Stimulated activated CD4-positive, alpha-beta T cell treated with anti-CD3 and anti-CD28 coated beads, Interleukin-1b, Interleukin-23, amount 100 ng/mL, for 48 hours (primary cell): ENCODE measurements at regions not wholly inside any gene's neighbourhood (a gene's known extent, or its start where the extent isn't known, plus 50 kb on each side); places are given as distances from the start of the nearest gene placed in this dataset.

ENCODE experiments used
- DNase-seq: peaks from one replicate; pipeline ENCODE4 v3.0.0-alpha.2; 2020

DNA sequence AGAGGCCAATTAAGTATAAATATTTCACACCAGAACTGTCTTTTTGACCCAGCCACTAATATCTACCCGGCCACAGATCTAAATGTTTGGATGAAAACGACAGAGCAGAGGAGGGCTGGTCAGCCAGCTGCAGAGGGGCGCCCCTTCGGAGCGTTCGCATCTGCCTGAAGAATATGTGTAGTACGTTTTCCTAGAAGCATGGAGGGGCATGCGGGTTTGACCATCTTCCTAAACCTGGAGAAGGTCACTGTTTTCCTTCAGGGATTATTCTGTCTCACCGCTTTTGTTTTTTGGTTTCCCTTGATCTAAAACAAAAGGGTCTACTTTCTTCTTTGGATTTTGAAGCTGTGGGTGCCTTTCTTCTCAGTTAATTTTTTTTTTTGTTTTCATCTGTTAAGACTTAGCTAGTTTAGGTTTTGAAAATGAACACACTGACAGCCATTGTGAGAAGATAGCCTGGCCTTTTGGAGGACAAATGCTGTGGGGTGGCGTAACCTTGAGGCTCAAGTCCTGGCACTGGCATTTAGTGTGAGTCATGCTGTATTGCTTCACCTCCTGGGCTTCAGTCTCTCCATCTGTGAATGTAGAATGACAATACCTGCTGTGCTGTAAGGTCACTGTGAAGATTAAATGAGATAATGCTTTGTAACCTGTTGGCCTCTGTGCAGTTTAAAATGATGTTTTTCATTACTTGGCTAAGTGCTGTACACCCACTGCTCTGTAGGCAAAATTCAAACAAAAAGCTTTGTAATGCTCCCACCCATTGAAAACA is 74.1 kb upstream of the IRF2BP2 start:
- no peak for DNase-seq

DNA sequence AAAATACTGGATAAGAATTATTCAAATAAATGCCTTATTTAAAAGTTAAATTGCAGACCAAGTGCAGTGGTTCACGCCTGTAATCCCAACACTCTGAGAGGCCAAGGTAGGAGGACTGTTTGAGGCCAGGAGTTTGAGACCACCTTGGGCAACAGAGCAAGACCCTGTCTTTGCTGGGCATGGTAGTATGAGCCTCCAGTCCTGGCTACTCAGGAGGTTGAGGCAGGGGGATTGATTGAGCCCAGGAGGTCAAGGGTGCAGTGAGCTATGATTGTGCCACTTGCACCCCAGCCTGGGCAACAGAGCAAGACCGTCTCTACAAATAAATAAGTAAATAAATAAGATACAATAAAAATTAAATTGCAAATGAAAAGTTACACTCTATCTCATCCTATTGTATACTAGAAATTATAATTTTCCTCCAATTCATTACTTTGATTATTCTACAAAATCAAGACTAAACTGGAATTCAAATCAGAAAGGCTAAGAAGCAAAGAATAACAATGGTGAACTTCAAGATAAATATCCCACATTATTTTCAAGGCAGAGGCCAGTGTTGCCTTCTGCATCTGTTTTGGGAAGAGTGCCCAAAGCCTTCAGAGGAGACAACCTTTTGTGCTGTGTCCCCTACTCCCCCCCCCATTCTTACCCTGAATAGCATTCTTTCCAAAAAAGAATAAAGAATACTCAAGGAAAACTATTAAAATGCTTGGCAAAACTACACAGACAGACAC is 73.3 kb upstream of the IRF2BP2 start:
- DNase-seq: no peak

DNA sequence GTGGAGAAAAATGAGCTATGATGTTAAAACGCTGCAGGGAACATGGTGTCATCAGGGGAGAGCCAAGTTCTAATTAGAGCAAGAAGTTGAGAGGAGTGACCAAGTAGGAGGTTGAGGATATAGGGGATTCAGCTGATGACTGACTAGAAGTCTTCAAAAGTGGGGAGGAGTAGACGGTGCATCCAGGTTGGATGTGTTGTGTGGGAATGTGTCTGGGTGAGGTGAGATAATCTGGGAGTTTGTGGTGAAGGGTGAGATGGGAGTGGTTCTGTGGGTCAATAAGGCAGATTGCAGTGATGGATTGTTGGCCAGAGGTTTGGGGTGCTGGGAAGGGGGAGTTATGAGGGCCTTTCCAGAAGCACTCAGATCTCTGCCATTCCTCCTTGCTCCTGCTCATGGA is 72.0 kb upstream of the IRF2BP2 start:
- no peak for DNase-seq

DNA sequence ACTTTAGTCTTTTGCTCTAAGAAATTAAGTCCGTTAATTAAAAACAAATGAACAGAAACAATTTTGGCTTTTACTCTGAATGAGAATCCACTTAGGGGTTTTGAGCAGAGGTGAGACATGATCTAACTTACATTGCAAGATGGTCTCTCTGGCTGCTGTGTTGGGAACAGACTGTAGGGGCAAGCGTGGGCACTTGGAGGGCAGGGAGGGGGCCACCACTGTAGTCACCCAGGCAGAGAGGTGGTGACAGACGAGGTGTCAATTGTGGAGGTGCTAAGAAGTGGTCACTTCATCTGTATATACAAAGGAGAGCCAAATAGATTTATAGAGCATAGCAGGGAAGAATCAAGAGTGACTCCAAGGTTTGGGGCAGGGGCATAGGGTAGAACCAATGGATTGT is 71.1 kb upstream of the IRF2BP2 start:
- DNase-seq: no peak

DNA sequence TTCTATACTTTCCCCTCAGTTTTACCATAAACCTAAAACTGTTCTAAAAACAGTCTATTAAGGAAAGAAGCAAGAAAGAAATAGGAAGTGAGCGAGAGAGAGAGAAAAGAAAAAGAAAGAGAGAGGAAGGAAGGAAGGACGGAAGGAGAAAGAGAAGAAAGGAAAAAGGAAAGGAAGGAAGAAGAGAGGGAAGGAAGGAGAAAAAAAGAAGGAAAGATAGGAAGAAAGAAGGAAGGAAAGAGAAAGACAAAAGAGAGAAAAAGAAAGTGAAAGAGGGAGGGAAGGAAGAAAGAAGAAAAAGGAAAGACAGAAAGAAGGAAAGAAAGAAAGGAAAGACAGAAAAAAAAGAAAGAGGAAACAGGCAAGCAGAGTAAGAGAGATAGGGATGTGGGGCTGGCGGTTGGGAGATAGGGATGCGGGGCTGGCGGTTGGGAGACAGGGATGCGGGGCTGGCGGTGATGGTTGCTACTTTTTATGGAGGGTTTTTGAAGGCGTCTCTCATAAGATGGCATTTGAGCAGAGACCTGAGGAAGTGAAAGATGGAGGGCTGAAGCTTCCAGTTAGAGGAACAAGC is 70.4 kb upstream of the IRF2BP2 start:
- no peak for DNase-seq

DNA sequence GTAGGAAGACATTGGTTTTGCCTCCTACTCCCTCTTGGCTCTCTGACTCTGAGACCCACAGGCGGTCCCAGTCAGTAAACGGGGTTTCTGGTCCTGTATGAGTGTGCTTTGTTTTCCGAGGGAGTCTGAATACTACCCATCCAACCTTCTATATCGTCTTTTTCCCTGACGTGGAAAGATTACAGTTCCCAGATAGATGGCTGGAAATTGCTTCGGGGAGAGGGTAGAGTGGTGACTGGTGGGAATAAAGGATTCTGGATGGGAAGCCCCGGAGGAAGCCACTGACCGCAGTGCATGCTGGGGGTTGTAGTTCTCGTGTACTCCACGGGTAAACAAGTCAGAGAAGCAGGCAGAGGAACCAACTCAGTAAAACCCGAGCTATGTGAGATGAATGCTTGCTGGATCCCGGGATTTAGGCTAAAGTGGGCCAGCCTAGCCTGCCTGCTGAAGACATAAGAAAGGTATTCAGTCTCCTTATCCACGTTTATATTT is 66.2 kb upstream of the IRF2BP2 start:
- peak; percentile 51 for DNase-seq

DNA sequence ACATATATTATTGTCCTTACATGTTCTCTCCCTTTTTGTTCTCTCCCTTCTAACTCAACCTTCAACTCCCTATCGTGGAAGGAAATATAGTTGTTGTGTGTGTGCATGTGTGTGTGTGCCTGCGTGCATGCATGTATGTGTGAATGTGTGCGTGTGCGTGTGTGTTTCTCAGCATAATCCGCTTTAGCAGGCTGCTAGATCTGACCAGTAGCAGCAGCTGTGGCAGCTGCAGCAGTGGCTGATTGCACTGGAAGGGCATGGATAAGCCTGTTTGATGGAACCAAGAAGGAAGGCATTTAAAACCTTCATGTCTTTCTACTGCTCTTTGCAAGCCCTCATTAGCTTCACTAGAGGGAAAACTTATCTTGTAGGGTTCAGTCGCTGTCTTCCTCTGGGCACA is 65.6 kb upstream of the IRF2BP2 start:
- no peak for DNase-seq

DNA sequence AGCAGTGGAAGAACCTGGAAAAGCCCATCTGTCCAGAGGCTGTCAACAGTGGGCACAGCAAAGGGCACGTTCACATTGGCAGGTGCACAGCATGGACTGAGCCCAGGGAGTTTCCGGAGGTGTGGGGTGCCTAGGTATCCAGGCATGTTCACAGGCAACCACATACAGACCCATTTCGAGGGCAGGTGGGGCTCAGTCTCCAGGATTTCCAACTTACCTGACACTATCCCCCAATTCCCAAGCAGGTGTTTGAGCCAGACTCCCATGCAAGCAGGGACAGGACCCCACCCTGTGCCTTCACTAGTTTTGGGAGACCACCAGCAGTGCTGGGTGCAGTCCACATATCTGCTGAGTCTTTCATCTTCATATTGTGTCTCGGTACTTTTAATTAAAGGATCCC is 65.0 kb upstream of the IRF2BP2 start:
- no peak for DNase-seq

DNA sequence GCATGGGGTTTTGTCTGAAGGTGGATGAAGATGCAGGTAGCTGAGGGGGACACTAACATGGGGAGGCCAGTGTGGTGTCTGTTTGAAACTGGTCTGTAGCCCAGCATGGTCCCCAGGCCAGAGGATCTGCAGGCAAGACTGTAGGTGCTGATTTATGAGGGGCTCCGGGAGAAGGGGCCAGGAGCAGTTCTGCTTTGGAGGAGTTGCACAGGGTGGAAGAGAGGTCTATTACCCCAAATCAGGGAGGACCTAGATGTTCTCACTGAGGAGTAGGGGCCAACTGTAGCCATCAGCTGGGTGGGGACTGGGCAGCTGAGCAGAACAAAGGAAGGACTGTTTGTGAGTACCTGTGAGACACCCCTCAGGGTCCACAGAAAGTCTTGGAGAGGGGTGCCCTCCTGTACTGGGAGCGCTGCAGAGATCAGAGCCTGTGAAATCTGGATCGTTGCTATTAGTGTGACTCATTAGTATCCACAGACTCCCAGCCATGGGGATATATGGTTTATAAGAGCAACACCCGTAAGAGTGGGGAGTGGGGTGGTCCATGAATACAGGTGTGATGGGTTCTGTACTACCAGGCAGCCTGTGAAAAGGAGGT is 64.3 kb upstream of the IRF2BP2 start:
- no peak for DNase-seq

DNA sequence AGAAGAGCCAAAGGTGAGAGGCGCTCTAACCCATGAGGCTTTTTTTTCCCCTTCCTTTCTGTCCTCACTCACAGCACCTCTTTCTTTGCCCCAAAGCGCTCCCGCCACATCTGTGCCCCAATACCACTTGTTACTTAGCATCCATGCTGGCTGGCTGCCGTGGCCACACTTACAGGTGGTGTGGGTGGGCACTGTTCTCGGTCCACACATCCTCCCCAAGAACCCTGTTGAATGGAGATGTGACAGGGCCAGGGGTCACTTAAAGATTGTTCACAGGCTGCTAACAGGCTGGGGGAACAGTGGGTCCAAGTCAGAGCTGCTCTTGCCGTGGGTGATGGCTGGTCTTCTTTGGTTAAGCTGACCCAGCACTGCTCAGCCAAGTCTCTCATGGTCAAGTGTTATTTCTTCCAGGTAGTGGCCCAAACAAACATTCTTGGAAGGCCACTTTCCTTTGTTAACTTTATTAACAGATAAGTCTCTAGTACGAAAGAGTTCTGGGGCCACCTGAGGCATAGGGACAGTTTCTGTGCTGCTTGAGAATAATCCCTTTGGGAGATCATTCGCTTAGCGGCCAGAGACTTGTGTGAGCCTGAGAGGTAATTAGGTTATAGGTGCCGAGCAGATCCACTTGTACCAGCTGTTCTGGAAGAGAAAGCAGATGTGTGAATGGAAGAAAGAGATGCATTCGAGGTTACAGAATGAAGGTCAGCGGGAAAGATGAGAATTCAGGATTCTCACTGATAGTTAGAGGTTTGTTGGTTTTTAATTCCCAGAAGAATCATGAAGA is 62.6 kb upstream of the IRF2BP2 start:
- no peak for DNase-seq

DNA sequence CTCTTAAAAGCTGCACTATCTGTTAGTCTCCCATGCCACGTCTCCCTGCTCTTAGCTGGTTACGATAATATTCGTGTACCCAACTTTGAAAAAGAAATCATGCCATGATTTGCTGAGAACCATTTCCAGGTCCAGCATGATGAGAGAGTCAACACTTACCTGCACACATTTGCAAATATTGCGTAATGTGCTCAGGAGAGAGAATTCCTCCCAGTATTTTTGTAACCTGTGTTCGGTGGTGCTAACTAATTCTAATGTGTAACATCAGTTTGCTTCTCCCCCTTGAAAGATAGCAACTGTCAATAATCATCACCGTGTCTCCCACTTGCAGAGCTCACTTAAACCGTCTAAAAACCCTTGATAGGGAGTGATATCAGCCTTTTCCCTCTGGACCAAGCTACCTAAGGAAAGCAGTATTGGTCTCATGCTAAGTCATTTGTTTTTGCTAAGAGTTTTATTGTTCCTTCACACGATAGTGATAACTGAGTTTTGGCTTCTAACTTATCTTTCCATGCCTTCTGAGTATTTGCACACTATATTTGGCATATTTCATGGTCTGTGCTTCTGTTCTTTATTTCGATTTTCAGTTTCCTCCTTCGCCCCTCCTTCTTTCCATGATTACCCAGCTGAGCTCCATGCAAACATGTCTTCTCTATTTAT is 61.1 kb upstream of the IRF2BP2 start:
- no peak for DNase-seq

DNA sequence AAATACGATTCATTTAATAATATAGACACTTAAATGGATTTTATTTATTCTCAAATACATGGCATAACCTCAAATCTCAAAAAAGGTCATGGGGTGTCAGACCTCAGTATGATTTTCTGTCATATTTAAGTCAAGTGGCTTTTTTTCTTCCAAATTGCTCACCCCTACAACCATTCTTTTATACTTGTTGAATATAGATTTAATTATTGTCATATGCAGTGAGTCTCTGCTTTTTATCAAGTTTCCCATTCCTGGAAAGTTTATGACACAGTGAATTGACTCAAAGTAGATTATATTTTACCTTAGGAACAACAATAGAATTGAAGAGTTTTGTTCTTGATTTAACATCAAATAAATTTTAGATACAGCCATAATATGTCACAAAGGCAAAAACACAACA is 59.5 kb upstream of the IRF2BP2 start:
- no peak for DNase-seq

DNA sequence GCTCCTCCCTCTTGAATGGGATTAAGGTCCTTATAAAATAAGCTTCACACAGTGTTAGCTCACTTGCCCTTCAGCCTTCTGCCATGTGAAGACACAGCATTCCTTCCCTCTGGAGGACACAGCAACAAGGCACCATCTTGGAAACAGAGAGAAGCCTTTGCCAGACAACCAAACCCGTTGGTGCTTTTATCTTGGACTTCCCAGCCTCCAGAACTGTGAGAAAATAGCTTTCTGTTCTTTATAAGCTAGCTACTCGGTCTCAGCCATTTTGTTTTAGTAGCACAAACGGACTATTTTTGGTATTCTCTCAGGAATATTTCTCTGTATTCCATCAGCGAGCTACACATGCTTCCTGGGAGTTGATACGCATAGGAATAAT is 58.6 kb upstream of the IRF2BP2 start:
- no peak for DNase-seq

DNA sequence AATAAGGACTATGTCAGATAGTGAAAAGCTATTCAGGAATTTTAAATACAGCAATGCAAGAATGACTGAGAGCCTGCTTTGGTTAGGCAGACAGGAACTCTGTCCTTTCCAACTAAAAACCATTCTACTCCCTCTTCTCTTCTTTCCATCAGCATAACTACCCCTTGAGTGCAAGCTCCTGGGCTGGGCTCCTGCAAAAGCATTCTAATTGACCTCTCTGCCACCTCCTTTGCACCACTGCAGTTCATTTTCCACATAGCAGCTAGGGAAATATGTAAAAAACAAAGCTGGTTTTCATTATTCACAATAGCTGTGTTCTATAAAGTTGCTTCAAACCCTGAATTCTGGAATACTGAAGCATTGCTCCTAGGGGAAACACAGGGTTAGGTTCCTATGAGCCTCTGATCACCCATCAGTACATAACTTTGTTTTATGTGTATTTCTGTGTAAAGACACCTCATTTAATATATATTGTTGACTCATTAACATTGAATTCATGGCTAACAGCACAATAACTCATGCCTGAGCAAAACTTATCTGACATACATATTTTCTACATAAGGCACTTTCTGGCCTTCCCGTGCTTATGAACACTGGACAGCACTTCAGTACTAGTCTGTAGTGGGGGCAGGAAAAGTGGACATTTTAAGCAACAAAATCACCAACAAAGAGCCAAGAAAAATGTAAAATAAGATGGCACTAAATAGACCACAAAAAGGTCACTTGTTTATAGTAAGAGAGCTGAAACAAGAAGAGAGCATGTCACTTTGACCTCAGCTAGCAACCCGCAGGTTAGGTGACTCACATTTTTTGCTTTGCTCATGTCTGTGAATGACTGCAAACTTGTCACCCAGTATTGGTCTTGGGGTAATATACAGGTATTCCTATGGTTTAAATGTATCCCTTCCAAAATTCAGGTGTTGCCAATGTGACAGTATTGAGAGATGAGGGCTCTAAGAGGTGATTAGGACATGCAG is 57.9 kb upstream of the IRF2BP2 start:
- no peak for DNase-seq

DNA sequence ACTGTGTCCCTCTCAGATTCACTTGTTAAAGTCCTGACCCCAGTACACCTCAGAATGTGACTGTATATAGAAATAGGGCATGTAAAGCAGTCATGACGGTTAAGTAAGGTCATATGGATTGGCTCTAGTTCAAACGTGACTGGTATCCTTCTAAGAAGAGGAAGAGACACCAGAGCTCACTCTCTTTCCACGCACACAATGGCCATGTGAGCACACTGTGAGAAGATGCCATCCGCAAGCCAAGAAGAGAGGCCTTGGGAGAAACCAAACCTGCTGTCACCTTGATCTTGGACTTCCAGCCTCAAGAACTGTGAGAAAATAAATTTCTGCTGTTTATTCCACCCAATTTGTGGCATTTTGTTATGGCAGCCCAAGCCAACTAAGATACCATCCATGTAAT is 56.8 kb upstream of the IRF2BP2 start:
- no peak for DNase-seq

DNA sequence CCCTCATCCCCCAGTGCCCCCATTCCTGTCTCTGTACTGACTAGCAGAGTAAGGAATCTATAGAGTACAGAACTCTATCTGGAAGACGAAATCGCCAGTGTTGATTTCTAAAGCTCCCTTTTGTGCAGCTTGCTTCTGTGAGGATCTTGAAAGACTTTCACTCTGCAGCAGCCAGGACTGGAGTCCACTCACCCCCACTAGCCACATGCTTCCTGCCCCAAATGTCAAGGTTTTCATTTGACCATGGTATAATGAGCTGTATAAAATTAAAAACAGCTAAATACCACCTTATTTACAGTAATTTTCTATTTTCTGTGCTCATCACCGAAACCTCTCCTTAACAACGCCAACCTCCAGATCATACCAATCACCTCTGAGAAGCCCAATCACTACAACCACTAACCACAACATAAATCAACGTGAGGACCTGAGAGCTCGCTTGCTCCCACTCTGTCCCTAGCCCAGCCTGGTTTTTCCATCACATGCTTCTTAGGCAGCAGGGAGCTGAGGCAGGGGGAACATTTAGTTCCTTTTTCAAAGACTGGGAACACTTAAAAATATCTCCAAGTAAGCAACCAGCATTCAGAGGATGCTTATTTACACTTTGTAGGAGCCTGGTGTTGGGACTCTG is 56.1 kb upstream of the IRF2BP2 start:
- DNase-seq: no peak

DNA sequence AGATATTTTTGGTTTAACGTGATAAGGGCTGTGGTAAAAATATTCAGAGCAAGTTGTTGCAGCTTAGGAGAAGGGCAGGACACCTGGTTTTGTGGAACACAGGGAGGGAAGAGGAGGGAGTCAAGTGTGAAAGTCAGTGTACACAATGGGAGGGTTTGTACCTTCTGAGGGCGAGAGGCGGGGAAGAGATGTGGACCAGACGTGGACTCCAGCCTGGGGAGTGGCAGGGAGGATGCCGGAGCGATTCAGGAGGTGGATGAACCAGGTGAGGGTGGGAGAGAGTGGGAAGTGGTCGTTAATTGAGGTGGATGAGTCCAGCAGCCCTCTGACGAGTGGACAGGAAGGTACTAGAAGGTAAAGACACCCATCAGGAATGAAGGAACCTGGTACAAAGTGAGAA is 52.2 kb upstream of the IRF2BP2 start:
- DNase-seq: no peak

DNA sequence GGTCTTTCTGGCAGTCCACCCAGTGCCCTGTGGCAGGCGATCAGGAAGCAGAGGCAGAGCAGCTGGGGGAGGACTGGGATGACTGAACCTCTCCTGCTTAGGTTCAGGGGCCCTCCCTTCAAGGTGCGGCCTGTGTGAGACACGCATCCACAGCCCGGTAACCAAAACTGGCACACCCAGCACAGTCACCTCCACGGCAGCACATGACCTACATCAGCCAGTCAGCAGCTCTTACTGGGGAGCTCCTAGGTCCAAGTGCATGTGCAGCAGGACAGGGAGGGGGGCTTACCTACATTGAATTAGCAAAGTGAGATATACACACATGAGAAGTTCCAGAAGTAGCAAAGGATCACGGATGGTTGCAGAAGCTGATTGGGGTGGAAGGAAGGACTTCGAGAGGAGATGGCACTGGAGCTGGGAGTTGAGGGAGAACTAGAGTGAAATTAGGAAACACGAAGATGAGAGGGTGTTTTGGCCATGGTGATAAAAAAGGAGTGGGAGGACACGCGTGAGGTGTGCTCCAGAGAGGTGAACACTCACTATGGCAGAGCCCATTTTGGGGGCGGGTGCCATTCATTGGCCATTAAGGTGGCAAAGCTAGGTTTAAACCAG is 51.4 kb upstream of the IRF2BP2 start:
- DNase-seq: peak; percentile 24

DNA sequence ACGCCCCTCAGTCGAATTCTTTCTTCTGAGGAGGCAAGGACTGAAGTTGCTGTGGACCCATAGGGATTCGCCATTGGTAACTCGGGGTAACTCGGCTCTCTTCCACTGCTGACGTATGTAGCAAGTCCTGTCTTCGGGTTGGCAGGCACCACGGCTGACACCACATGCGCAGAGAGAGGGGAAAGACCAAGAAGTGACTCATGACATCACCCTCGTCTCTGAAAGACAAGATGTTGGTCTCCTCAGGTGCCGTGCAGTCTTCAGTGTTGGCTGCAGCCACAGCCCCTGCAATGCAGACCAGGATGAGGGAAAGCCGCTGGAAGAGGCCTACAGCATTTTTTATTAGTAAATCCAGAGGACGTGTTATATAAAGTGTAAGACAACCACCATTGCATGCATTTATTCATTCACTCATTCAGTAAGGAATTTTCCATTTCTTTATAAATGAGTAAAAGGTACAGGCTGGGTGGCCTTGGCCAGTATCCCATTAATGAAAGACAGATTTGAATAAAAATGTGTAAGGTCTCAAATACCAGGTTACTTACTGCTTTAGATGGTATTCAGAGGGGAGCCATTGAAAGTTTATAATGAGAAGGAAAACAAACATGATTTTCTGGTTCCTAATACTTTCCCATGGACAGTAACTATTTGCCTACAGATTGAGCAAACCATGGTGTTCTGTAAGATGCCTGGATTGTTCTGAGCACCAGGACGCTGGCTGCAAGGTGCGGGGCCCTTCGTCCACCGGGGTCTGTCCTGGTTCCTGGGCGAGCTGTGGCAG is 50.7 kb upstream of the IRF2BP2 start:
- no peak for DNase-seq
